ENCODE measurements at regions not wholly inside any gene's neighbourhood (a gene's known extent, or its start where the extent isn't known, plus 50 kb on each side); places are given as distances from the start of the nearest gene placed in this dataset.

- H4K8ac ChIP-seq (ENCODE audit: low read depth in 2 of 2, low read length in 2 of 2): no peak overlapping the region
- peaks cover 3% of the 10 kb centered on the region; the same call in 1 of the 2 replicates for H3K9me3 ChIP-seq (ENCODE audit: control insufficient read depth, insufficient read depth, low read length)
- H2BK15ac ChIP-seq (ENCODE audit: low read depth, low read length): no peak overlapping the region
- no peaks in the 10 kb centered on the region for H3K79me1 ChIP-seq (ENCODE audit: low read depth in 1 of 2, low read length in 2 of 2)
- H3K4me2 ChIP-seq (ENCODE audit: low read depth, low read length): no peak overlapping the region
- H3K23ac ChIP-seq (ENCODE audit: low read depth, low read length): no peak overlapping the region
- H4K5ac ChIP-seq (ENCODE audit: low read depth, low read length): no peak overlapping the region
- TF ChIP-seq MAZ (IDR thresholded peaks at IDR 0.05; ENCODE audit: borderline replicate concordance, low read depth, low read length): no peak
- no peak for TF ChIP-seq CTCF (conservative IDR thresholded peaks at IDR 0.05; ENCODE audit: low read depth, low read length)
- TF ChIP-seq RCOR1 (IDR thresholded peaks at IDR 0.05; ENCODE audit: insufficient replicate concordance, low read length): no peak
- TF ChIP-seq RAD21 (IDR thresholded peaks at IDR 0.05; ENCODE audit: low read length): no peak
- TF ChIP-seq CHD1 (IDR thresholded peaks at IDR 0.05; ENCODE audit: low read depth, low read length): no peak
- no peak overlapping the region for H3K56ac ChIP-seq (ENCODE audit: extremely low read depth, insufficient read depth, low read length)
- H4K20me1 ChIP-seq (ENCODE audit: insufficient read depth, low read length): no peaks in the 10 kb centered on the region
- H2AK5ac ChIP-seq (ENCODE audit: low read depth, low read length): no peak overlapping the region
- no peak overlapping the region for H3K4me3 ChIP-seq (ENCODE audit: insufficient read depth, low read depth, low read length)
- no peak overlapping the region for H3K4ac ChIP-seq (ENCODE audit: low read depth, low read length)
- CTCF ChIA-PET: no interaction called here
- no peak overlapping the region for H3K9ac ChIP-seq (ENCODE audit: low read depth, low read length)
- no peaks in the 10 kb centered on the region for H3K9me1 ChIP-seq (ENCODE audit: insufficient read depth, low read length)
- H3K36me3 ChIP-seq (ENCODE audit: control insufficient read depth, insufficient read depth, low read length): no peaks in the 10 kb centered on the region
- H3K4me1 ChIP-seq (ENCODE audit: control insufficient read depth, insufficient read depth, low read length): no peaks in the 10 kb centered on the region
- no peak overlapping the region for H2AK9ac ChIP-seq (replicated peaks; ENCODE audit: low read depth, low read length, poor library complexity)
- no peak overlapping the region for H2AFZ ChIP-seq (replicated peaks; ENCODE audit: low read length, poor library complexity)
- in situ Hi-C loops (cut with MboI; ENCODE audit: low sequenced_read_pairs) (no loop called here), dilution Hi-C loops (cut with HindIII; ENCODE audit: low sequenced_read_pairs, unreplicated experiment) (no loop called here), intact Hi-C loops (cut with micrococcal nuclease) (no loop called here)
- H2BK120ac ChIP-seq (ENCODE audit: low read depth, low read length): no peak overlapping the region
- no peak overlapping the region for H3K27ac ChIP-seq (ENCODE audit: insufficient read depth, low read length)
- no peak overlapping the region for H2BK5ac ChIP-seq (ENCODE audit: low read depth, low read length, poor library complexity, severe bottlenecking)
- POLR2A ChIA-PET (ENCODE audit: unreplicated experiment): no interaction called here
- ATAC-seq (ENCODE audit: low read depth) (no peak), DNase-seq (no peak)
- BruUV-seq (replicated peaks): no TSS peak
- no peak overlapping the region for H3K14ac ChIP-seq (replicated peaks; ENCODE audit: low read depth, low read length)
- H4K91ac ChIP-seq (ENCODE audit: insufficient read depth, low read depth, low read length): no peak overlapping the region
- WGBS, 2 experiments (ENCODE audit: extremely low coverage in 2 of 2, insufficient read length in 1 of 2): 66% methylated on average over 4 of the region's 15 CpGs; no CpG with 5 or more reads in 1 of the 2 experiments
- H3K27me3 ChIP-seq (ENCODE audit: control insufficient read depth, insufficient read depth, low read length): no peaks in the 10 kb centered on the region
- no peak overlapping the region for H2BK20ac ChIP-seq (ENCODE audit: low read depth, low read length)
- no peak overlapping the region for H3K18ac ChIP-seq (ENCODE audit: low read depth, low read length)
These were observed 315.5 kb upstream of the RBFOX1 start for GRCh38 chr16:7017006-7017662.
